ENCODE measurements at regions not wholly inside any gene's neighbourhood (a gene's known extent, or its start where the extent isn't known, plus 50 kb on each side); places are given as distances from the start of the nearest gene placed in this dataset.

GRCh38 chr9:105930011-105930627 lies 235.8 kb downstream of the TMEM38B start:
- no peaks in the 10 kb centered on the region for H3K9me3 ChIP-seq (ENCODE audit: control insufficient read depth in 4 of 4, insufficient read depth in 3 of 4, low read length in 3 of 4)
- 75 to 83% methylated on average over 5 of the region's 5 CpGs for WGBS, 2 donors
- peak overlapping the region in 1 of 2 donors; percentile 29 for H3K27ac ChIP-seq (ENCODE audit: low read depth in 1 of 2, low read length in 1 of 2)
- peaks cover 0 to 20% (median 0%) of the 10 kb centered on the region in 5 donors for H3K4me1 ChIP-seq (ENCODE audit: control insufficient read depth in 5 of 5, insufficient read depth in 5 of 5, low read length in 5 of 5)
- TF ChIP-seq CTCF (IDR thresholded peaks at IDR 0.05; ENCODE audit: control extremely low read depth, extremely low read depth), result no peak
- ATAC-seq (ENCODE audit: insufficient read depth, low FRiP score) (no peak), DNase-seq (peak; percentile 78 to 94 (median 91))
- H3K9ac ChIP-seq (ENCODE audit: insufficient read depth in 1 of 2, low read length in 2 of 2), result no peak overlapping the region
- no peak overlapping the region for H3K4me3 ChIP-seq
- H3K27me3 ChIP-seq (ENCODE audit: control insufficient read depth in 3 of 3, insufficient read depth in 3 of 3, low read length in 2 of 3), result no peaks in the 10 kb centered on the region
- no peaks in the 10 kb centered on the region for H3K36me3 ChIP-seq (ENCODE audit: control insufficient read depth in 4 of 4, insufficient read depth in 4 of 4, low read length in 4 of 4)

- no peaks in the 10 kb centered on the region for H3K9me3 ChIP-seq (ENCODE audit: control insufficient read depth in 4 of 4, insufficient read depth in 3 of 4, low read length in 3 of 4)
- no peak overlapping the region for H3K9ac ChIP-seq (ENCODE audit: insufficient read depth in 1 of 2, low read length in 2 of 2)
- no peaks in the 10 kb centered on the region for H3K27me3 ChIP-seq (ENCODE audit: control insufficient read depth in 3 of 3, insufficient read depth in 3 of 3, low read length in 2 of 3)
- ATAC-seq (ENCODE audit: insufficient read depth, low FRiP score) (no peak), DNase-seq (no peak)
- peaks cover 0 to 20% (median 0%) of the 10 kb centered on the region in 5 donors for H3K4me1 ChIP-seq (ENCODE audit: control insufficient read depth in 5 of 5, insufficient read depth in 5 of 5, low read length in 5 of 5)
- no peak overlapping the region for H3K27ac ChIP-seq (ENCODE audit: low read depth in 1 of 2, low read length in 1 of 2)
- TF ChIP-seq CTCF (IDR thresholded peaks at IDR 0.05; ENCODE audit: control extremely low read depth, extremely low read depth), result no peak
- no peak overlapping the region for H3K4me3 ChIP-seq
- H3K36me3 ChIP-seq (ENCODE audit: control insufficient read depth in 4 of 4, insufficient read depth in 4 of 4, low read length in 4 of 4), result no peaks in the 10 kb centered on the region
These were observed 237.9 kb downstream of the TMEM38B start for GRCh38 chr9:105932276-105932675.

DNA sequence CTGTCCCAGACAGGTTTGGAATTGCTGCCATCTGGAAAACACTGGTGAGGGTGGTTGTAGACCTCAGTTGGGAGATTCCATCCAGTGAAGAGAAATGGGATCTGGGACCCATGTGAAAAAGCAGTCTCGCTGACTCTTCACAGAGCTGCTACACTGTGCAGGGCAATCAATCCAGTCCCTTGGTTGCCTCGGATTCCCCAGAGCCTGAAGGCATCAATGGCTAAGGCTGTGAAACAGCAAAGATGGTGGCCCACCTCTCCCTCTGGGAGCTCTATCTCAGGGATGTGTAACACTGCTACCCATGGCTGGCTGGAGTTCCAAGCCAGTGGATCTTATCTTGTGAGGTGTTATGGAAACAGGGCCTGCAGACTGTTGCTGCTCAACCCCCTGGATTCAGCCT lies 256.1 kb downstream of the TMEM38B start:
- no peak overlapping the region for H3K9ac ChIP-seq (ENCODE audit: insufficient read depth in 1 of 2, low read length in 2 of 2)
- no peak for TF ChIP-seq CTCF (IDR thresholded peaks at IDR 0.05; ENCODE audit: control extremely low read depth, extremely low read depth)
- no peak overlapping the region for H3K27ac ChIP-seq (ENCODE audit: low read depth in 1 of 2, low read length in 1 of 2)
- H3K9me3 ChIP-seq (ENCODE audit: control insufficient read depth in 4 of 4, insufficient read depth in 3 of 4, low read length in 3 of 4), result peaks cover 0 to 13% (median 0%) of the 10 kb centered on the region in 4 donors
- H3K36me3 ChIP-seq (ENCODE audit: control insufficient read depth in 4 of 4, insufficient read depth in 4 of 4, low read length in 4 of 4), result no peaks in the 10 kb centered on the region
- no peak for ATAC-seq (ENCODE audit: insufficient read depth, low FRiP score)
- no peak for DNase-seq
- no peaks in the 10 kb centered on the region for H3K4me1 ChIP-seq (ENCODE audit: control insufficient read depth in 5 of 5, insufficient read depth in 5 of 5, low read length in 5 of 5)
- WGBS, 2 donors, result 89 to 98% methylated on average over 2 of the region's 2 CpGs
- H3K4me3 ChIP-seq, result no peak overlapping the region
- H3K27me3 ChIP-seq (ENCODE audit: control insufficient read depth in 3 of 3, insufficient read depth in 3 of 3, low read length in 2 of 3), result no peaks in the 10 kb centered on the region

DNA sequence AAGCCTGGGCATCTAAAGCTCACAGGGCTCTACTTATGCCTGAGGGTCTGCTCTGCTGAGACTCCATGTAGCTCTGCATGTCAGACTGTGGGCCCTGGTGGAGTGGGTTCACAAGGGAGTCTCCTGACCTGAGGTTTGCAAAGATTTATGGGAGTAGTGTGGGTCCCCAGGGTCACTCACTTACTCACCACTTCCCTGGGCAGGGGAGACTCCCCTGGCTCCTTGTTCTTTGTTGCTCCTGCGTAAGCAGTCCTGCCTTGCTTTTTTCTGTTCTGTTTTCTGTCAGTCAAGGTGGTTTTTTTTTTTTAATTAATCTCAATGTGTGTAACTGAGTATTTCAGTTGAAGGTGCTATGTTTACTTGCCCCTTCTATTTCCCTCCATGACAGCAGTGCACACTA lies 256.6 kb downstream of the TMEM38B start:
- WGBS, 2 donors, result 91 to 100% methylated on average over 1 of the region's 1 CpG
- TF ChIP-seq CTCF (IDR thresholded peaks at IDR 0.05; ENCODE audit: control extremely low read depth, extremely low read depth), result no peak
- H3K4me1 ChIP-seq (ENCODE audit: control insufficient read depth in 5 of 5, insufficient read depth in 5 of 5, low read length in 5 of 5), result no peaks in the 10 kb centered on the region

More for the DNA sequence above, 256.6 kb downstream of the TMEM38B start:
- ATAC-seq (ENCODE audit: insufficient read depth, low FRiP score) (no peak), DNase-seq (no peak)
- Histone ChIP-seq H3K27me3 (ENCODE audit: control insufficient read depth in 3 of 3, insufficient read depth in 3 of 3, low read length in 2 of 3) (no peaks in the 10 kb centered on the region), H3K4me3 (no peak overlapping the region), H3K9me3 (ENCODE audit: control insufficient read depth in 4 of 4, insufficient read depth in 3 of 4, low read length in 3 of 4) (peaks cover 0 to 13% (median 0%) of the 10 kb centered on the region in 4 donors), H3K9ac (ENCODE audit: insufficient read depth in 1 of 2, low read length in 2 of 2) (no peak overlapping the region), H3K36me3 (ENCODE audit: control insufficient read depth in 4 of 4, insufficient read depth in 4 of 4, low read length in 4 of 4) (no peaks in the 10 kb centered on the region), H3K27ac (ENCODE audit: low read depth in 1 of 2, low read length in 1 of 2) (no peak overlapping the region)
